Panc1 (cell line): ENCODE measurements at regions not wholly inside any gene's neighbourhood (a gene's known extent, or its start where the extent isn't known, plus 50 kb on each side); places are given as distances from the start of the nearest gene placed in this dataset.
"Not testable (repeated sequence)": the region's sequence is repeated elsewhere in the genome, so short reads cannot be mapped to it uniquely, and the experiment has no call there.

Experiments used
- ATAC-seq: fragments of 200-7000 bp; cut with Tn5 transposase; 2 replicates; pipeline ENCODE4 v1.9.1; 2020; ENCODE audit warnings: mild to moderate bottlenecking, moderate library complexity
- BruUV-seq: library from RNA; stranded (reverse); fragments of 400-500 nt; replicated peaks from 2 replicates; lab custom pipeline; 2021; lab: Mats Ljungman, UMichigan
- CTCF ChIA-PET: fragments of 300-600 bp; sonication (Branson Sonifier 250); formaldehyde crosslinking; loops from one replicate; lab custom pipeline; 2022; ENCODE audit warnings: antibody characterized with exemption; lab: Charles Lee
- POLR2A ChIA-PET: fragments of 300-600 bp; sonication (Branson Sonifier 250); formaldehyde crosslinking; loops from one replicate; lab custom pipeline; 2022; ENCODE audit warnings: antibody characterized with exemption; lab: Charles Lee
- DNase-seq: peaks from one replicate; pipeline ENCODE4 v3.0.0-alpha.2; 2010; ENCODE audit warnings: low read depth, low spot score
- H3K27ac ChIP-seq: 2 replicates; pipeline ENCODE4 v1.5.1; 2011; ENCODE audit warnings: mild to moderate bottlenecking, low read length, inconsistent platforms
- H3K27me3 ChIP-seq: fragments of 200-500 bp; sonication (Bioruptor generic); 2 replicates; pipeline ENCODE4 v1.6.0; 2014; ENCODE audit warnings: low read length, inconsistent platforms; ENCODE audit not compliant: control insufficient read depth, insufficient read depth
- H3K36me3 ChIP-seq: fragments of 200-500 bp; sonication (Bioruptor generic); 2 replicates; pipeline ENCODE4 v1.5.1; 2014; ENCODE audit warnings: inconsistent platforms, mild to moderate bottlenecking, low read length, moderate library complexity; ENCODE audit not compliant: control insufficient read depth, insufficient read depth
- H3K4me1 ChIP-seq: 2 replicates; pipeline ENCODE4 v1.5.1; 2011; ENCODE audit warnings: inconsistent platforms, mild to moderate bottlenecking, low read length, moderate library complexity; ENCODE audit not compliant: control insufficient read depth, insufficient read depth
- H3K4me3 ChIP-seq, 2 experiments: 2 replicates each; pipeline ENCODE4 v1.5.1; 2011 to 2012; ENCODE audit warnings: low read depth in 2 of 2, low read length in 2 of 2, mild to moderate bottlenecking in 2 of 2, inconsistent platforms in 1 of 2, moderate library complexity in 1 of 2
- H3K9me3 ChIP-seq: fragments of 200-500 bp; sonication (Bioruptor generic); 2 replicates; pipeline ENCODE4 v1.5.1; 2014; ENCODE audit warnings: low read depth, mild to moderate bottlenecking, inconsistent platforms, low read length, moderate library complexity; ENCODE audit not compliant: control insufficient read depth, insufficient read depth
- CTCF ChIP-seq: fragments of 450-650 bp; IDR thresholded peaks from 2 replicates; pipeline ENCODE4 v1.5.1; 2017; ENCODE audit warnings: mild to moderate bottlenecking
- POLR2AphosphoS5 ChIP-seq: IDR thresholded peaks from 2 replicates; pipeline ENCODE4 v1.6.1; 2012; ENCODE audit warnings: mild to moderate bottlenecking, low read depth, low read length, moderate library complexity
- REST ChIP-seq, 2 experiments: IDR thresholded peaks; 2 replicates each; pipeline ENCODE4 v1.6.1; 2011 to 2012; ENCODE audit warnings: low read depth in 2 of 2, control low read depth in 1 of 2, low read length in 1 of 2, mild to moderate bottlenecking in 1 of 2, moderate library complexity in 1 of 2; ENCODE audit not compliant: insufficient read depth in 1 of 2
- SIN3A ChIP-seq: IDR thresholded peaks from 2 replicates; pipeline ENCODE4 v1.6.1; 2012; ENCODE audit warnings: low read depth, mild to moderate bottlenecking, low read length, moderate library complexity, borderline replicate concordance; ENCODE audit not compliant: insufficient read depth
- TCF7L2 ChIP-seq: IDR thresholded peaks from 2 replicates; pipeline ENCODE4 v1.6.1; 2011; ENCODE audit warnings: mild to moderate bottlenecking, low read depth, low read length, inconsistent platforms
- in situ Hi-C: cut with HindIII; loops from 2 replicates; pipeline ENCODE4 v1.10.0; 2016; ENCODE audit warnings: low sequenced_read_pairs, low pct_unique_long_range_greater_than_20kb
- intact Hi-C: fragments of 100-400 bp; cut with micrococcal nuclease; formaldehyde crosslinking; loops from one replicate; pipeline ENCODE4 v1.10.0; 2022; ENCODE audit not compliant: unreplicated experiment

GRCh38 chr22:36083056-36083455 lies 54.4 kb upstream of the RBFOX2 start:
- Histone ChIP-seq H3K27me3 (no peaks in the 10 kb centered on the region), H3K9me3 (no peaks in the 10 kb centered on the region), H3K4me3 (no peak overlapping the region), H3K27ac (no peak overlapping the region), H3K36me3 (no peaks in the 10 kb centered on the region), H3K4me1 (no peaks in the 10 kb centered on the region)
- BruUV-seq = no TSS peak
- TF ChIP-seq POLR2AphosphoS5 (no peak), SIN3A (no peak), TCF7L2 (no peak), CTCF (no peak), REST (IDR thresholded peaks at IDR 0.05; ENCODE audit: insufficient read depth in 1 of 2, low read depth in 2 of 2, low read length in 1 of 2) (no peak)
- CTCF ChIA-PET = no interaction called here
- in situ Hi-C loops = no loop called here
- intact Hi-C loops = no loop called here
- POLR2A ChIA-PET = no interaction called here
- no peak for DNase-seq
- ATAC-seq = no peak

GRCh38 chr22:36081023-36081431 lies 52.4 kb upstream of the RBFOX2 start:
- Histone ChIP-seq H3K27me3 (no peaks in the 10 kb centered on the region), H3K9me3 (no peaks in the 10 kb centered on the region), H3K36me3 (no peaks in the 10 kb centered on the region), H3K4me1 (no peaks in the 10 kb centered on the region), H3K4me3 (no peak overlapping the region), H3K27ac (no peak overlapping the region)
- TF ChIP-seq SIN3A = no peak
- TF ChIP-seq POLR2AphosphoS5 = no peak
- TF ChIP-seq REST (IDR thresholded peaks at IDR 0.05; ENCODE audit: insufficient read depth in 1 of 2, low read depth in 2 of 2, low read length in 1 of 2) = no peak
- no peak for TF ChIP-seq TCF7L2
- no peak for TF ChIP-seq CTCF
- intact Hi-C loops = no loop called here
- ChIA-PET POLR2A (no interaction called here), CTCF (no interaction called here)
- in situ Hi-C loops = no loop called here
- ATAC-seq = no peak
- peak; percentile 17 for DNase-seq
- BruUV-seq = no TSS peak

GRCh38 chr22:36080281-36080680 lies 51.7 kb upstream of the RBFOX2 start:
- H3K4me1 ChIP-seq, H3K9me3 ChIP-seq, CTCF ChIA-PET, DNase-seq, BruUV-seq, H3K27ac ChIP-seq, in situ Hi-C loops, intact Hi-C loops, H3K4me3 ChIP-seq, POLR2A ChIA-PET, H3K27me3 ChIP-seq, ATAC-seq, H3K36me3 ChIP-seq: not testable (repeated sequence)
